Lung (tissue), 11 donors: ENCODE measurements at regions not wholly inside any gene's neighbourhood (a gene's known extent, or its start where the extent isn't known, plus 50 kb on each side); places are given as distances from the start of the nearest gene placed in this dataset.

Source experiments
- ATAC-seq: fragments of 200-7000 bp; cut with Tn5 transposase; one replicate; pipeline ENCODE4 v1.9.1; 2020; ENCODE audit warnings: moderate number of reproducible peaks; ENCODE audit not compliant: insufficient read depth, low FRiP score
- DNase-seq, 3 donors: peaks; one replicate each; pipeline ENCODE4 v3.0.0-alpha.2; 2013 to 2017
- H3K27ac ChIP-seq, 2 donors: one replicate each; pipeline ENCODE4 v1.5.1; 2013; ENCODE audit warnings: mild to moderate bottlenecking in 2 of 2, moderate library complexity in 2 of 2, control low read depth in 1 of 2, inconsistent platforms in 1 of 2, low read depth in 1 of 2, low read length in 1 of 2
- H3K27me3 ChIP-seq, 3 donors: one replicate each; pipeline ENCODE4 v1.5.1; 2013; ENCODE audit warnings: low read length in 2 of 3; ENCODE audit not compliant: control insufficient read depth in 3 of 3, insufficient read depth in 3 of 3
- H3K36me3 ChIP-seq, 4 donors: one replicate each; pipeline ENCODE4 v1.5.1; 2013; ENCODE audit warnings: low read length in 4 of 4, mild to moderate bottlenecking in 1 of 4, moderate library complexity in 1 of 4; ENCODE audit not compliant: control insufficient read depth in 4 of 4, insufficient read depth in 4 of 4
- H3K4me1 ChIP-seq, 5 donors: one replicate each; pipeline ENCODE4 v1.5.1; 2013; ENCODE audit warnings: low read length in 5 of 5, mild to moderate bottlenecking in 2 of 5, moderate library complexity in 1 of 5; ENCODE audit not compliant: control insufficient read depth in 5 of 5, insufficient read depth in 5 of 5
- H3K4me3 ChIP-seq: one replicate; pipeline ENCODE4 v1.5.1; 2013; ENCODE audit warnings: mild to moderate bottlenecking, control low read depth, moderate library complexity
- H3K9ac ChIP-seq, 2 donors: one replicate each; pipeline ENCODE4 v1.5.1; 2013; ENCODE audit warnings: low read length in 2 of 2, control low read depth in 1 of 2; ENCODE audit not compliant: insufficient read depth in 1 of 2
- H3K9me3 ChIP-seq, 4 donors: one replicate each; pipeline ENCODE4 v1.5.1; 2013; ENCODE audit warnings: low read length in 3 of 4, mild to moderate bottlenecking in 1 of 4, moderate library complexity in 1 of 4; ENCODE audit not compliant: control insufficient read depth in 4 of 4, insufficient read depth in 3 of 4
- CTCF ChIP-seq: IDR thresholded peaks from 2 replicates; pipeline ENCODE4 v1.5.1; 2012; ENCODE audit warnings: mild to moderate bottlenecking; ENCODE audit errors: control extremely low read depth, extremely low read depth
- WGBS, 2 donors: extraction: QIAGEN DNeasy Blood & Tissue Kit; methylation state at CpG; one replicate each; pipeline ENCODE4 v1.1.7; 2013; 5-methylcytosine and 5-hydroxymethylcytosine counted together
- donor health status: control.
- donor health status: control.
- donor health status: Bipolar disorder and iron deficiency.
- donor health status: healthy.
- donor health status: DM: yes; HTN: yes; CAD: no.

GRCh38 chr10:33496096-33496495, 161.6 kb upstream of the NRP1 start:
- no peak overlapping the region for H3K27ac ChIP-seq
- no peaks in the 10 kb centered on the region for H3K9me3 ChIP-seq
- H3K4me3 ChIP-seq = no peak overlapping the region
- H3K36me3 ChIP-seq = no peaks in the 10 kb centered on the region
- no peak for ATAC-seq
- 88 to 90% methylated on average over 4 of the region's 4 CpGs for WGBS, 2 donors
- no peaks in the 10 kb centered on the region for H3K27me3 ChIP-seq
- no peak for DNase-seq
- H3K9ac ChIP-seq = no peak overlapping the region
- no peak for TF ChIP-seq CTCF
- H3K4me1 ChIP-seq = peaks cover 0 to 20% (median 0%) of the 10 kb centered on the region in 5 donors

GRCh38 chr10:33494694-33495265, 160.3 kb upstream of the NRP1 start:
- TF ChIP-seq CTCF = no peak
- Histone ChIP-seq H3K4me1 (peaks cover 0 to 25% (median 6%) of the 10 kb centered on the region in 5 donors), H3K9me3 (no peaks in the 10 kb centered on the region), H3K27ac (no peak overlapping the region), H3K27me3 (no peaks in the 10 kb centered on the region), H3K9ac (no peak overlapping the region), H3K4me3 (no peak overlapping the region), H3K36me3 (no peaks in the 10 kb centered on the region)
- DNase-seq = no peak
- no peak for ATAC-seq

- no peak for DNase-seq
- no peaks in the 10 kb centered on the region for H3K27me3 ChIP-seq
- WGBS, 2 donors = 73 to 82% methylated on average over 2 of the region's 2 CpGs
These were observed 159.5 kb upstream of the NRP1 start for GRCh38 chr10:33493978-33494377.

More at GRCh38 chr10:33493978-33494377, 159.5 kb upstream of the NRP1 start:
- no peak for ATAC-seq
- no peak overlapping the region for H3K4me3 ChIP-seq
- TF ChIP-seq CTCF = no peak
- H3K9me3 ChIP-seq = no peaks in the 10 kb centered on the region
- no peaks in the 10 kb centered on the region for H3K36me3 ChIP-seq
- no peak overlapping the region for H3K27ac ChIP-seq
- H3K9ac ChIP-seq = no peak overlapping the region
- peaks cover 0 to 33% (median 6%) of the 10 kb centered on the region in 5 donors for H3K4me1 ChIP-seq
